ENCODE measurements at regions not wholly inside any gene's neighbourhood (a gene's known extent, or its start where the extent isn't known, plus 50 kb on each side); places are given as distances from the start of the nearest gene placed in this dataset.

- TF ChIP-seq POLR2A (IDR thresholded peaks at IDR 0.05) (no peak), CTCF (IDR thresholded peaks at IDR 0.05 in 4 of 5, conservative IDR thresholded peaks at IDR 0.05 in 1 of 5) (no peak)
These were observed 241.1 kb upstream of the CSF3R start for GRCh38 chr1:36723813-36724212.

All from gastrocnemius medialis (tissue), 4 donors.